GM12872 (cell line): ENCODE measurements at regions not wholly inside any gene's neighbourhood (a gene's known extent, or its start where the extent isn't known, plus 50 kb on each side); places are given as distances from the start of the nearest gene placed in this dataset.

Experiments
- CTCF ChIP-seq: IDR thresholded peaks from 3 replicates; pipeline ENCODE4 v1.5.1; 2011; ENCODE audit warnings: low read depth, mild to moderate bottlenecking, low read length, moderate library complexity; ENCODE audit not compliant: insufficient read depth

DNA sequence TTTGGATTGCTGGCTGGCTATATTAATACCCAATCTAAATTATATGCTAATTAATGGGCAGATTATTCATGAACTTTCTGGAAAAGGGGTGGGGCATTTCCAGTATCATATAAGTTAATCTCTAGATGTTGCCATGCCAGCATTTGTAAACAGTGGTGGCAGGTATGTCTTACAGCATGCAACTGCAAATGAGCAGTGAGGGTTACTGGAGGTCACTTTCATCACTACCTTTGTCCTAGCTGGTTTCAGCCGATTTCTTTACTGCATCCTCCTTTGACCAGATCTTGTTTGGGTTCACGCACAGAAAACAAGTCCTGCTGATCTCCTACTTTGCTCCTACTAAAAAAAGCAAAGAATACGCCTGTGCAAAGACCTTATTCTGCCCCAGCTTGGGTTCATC is 89.1 kb upstream of the USP47 start:
- no peak for TF ChIP-seq CTCF

- TF ChIP-seq CTCF: no peak
These were observed 91.5 kb upstream of the USP47 start for GRCh38 chr11:11750017-11750878.

- TF ChIP-seq CTCF: no peak
These were observed 92.9 kb upstream of the USP47 start for GRCh38 chr11:11748706-11749365.

DNA sequence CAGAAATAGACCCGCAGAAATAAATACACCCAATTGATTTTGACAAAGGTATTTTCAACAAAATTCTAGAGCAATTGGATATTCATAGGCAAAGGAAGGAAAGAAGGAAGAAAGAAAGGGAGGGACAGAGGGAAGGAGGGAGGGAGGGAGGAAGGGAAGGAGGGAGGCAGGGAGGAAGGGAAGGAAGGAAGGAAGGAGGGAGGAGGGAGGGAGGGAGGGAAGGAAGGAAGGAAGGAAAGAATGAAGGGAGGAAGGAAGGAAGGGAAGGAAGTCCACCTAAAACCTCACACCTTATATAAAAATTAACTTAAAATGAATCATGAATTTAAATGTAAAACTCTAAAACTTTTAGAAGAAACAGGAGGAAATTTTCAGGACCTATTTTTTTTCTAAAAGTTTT is 94.2 kb upstream of the USP47 start:
- TF ChIP-seq CTCF: no peak

DNA sequence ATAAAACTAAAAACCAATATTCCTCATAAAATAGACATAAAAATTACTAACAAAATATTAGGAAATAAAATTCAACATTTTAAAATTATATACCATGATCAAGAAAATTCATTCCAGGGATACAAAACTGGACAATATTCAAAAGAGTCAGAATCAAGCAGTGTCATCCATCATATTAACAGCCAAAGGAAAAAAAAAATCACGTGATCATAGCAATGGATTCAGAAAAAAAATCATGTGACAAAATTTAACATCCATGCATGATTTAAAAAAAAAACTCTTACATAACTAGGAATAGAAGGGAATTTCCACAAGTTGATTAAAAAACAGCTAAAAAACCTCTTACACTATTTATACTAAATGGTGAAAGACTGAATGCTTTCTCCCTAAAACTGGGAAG is 95.3 kb upstream of the USP47 start:
- no peak for TF ChIP-seq CTCF

- no peak for TF ChIP-seq CTCF
These were observed 98.6 kb upstream of the USP47 start for GRCh38 chr11:11743216-11743615.

DNA sequence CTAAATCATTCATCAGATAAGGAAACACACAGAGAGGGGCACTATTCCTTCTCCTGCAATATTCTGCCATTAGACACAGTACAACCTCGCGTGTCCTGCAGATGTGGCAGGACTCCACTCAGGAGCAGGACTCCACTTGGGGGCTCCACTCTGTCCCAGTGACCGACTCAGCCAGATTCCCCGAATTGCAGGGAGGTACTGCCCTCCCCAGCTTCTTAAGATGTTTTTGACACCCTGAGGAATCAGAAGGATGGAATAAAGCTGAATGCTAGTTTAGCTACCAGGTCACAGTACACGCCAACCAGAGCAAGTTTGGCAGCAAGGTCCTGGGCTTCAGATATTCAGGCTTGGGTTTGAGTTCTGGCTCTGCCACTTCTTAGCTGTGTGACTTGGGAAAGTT is 99.3 kb upstream of the USP47 start:
- TF ChIP-seq CTCF: no peak
